ENCODE measurements at regions not wholly inside any gene's neighbourhood (a gene's known extent, or its start where the extent isn't known, plus 50 kb on each side); places are given as distances from the start of the nearest gene placed in this dataset.
"Not testable (repeated sequence)": the region's sequence is repeated elsewhere in the genome, so short reads cannot be mapped to it uniquely, and the experiment has no call there.

- H3K27me3 ChIP-seq (ENCODE audit: insufficient read depth, low read length); H3K4me3 Mint-ChIP-seq (ENCODE audit: unreplicated experiment); H3K9me3 ChIP-seq (ENCODE audit: insufficient read depth, low read depth, low read length); H3K27ac ChIP-seq (ENCODE audit: low read depth, low read length); H3K4me1 Mint-ChIP-seq (ENCODE audit: low read depth, unreplicated experiment); H3K4me1 ChIP-seq (ENCODE audit: insufficient read depth, low read length); DNase-seq (ENCODE audit: low read depth); FAIRE-seq; H3K4me2 ChIP-seq (ENCODE audit: low read length); H2AFZ ChIP-seq (ENCODE audit: low read depth, low read length); H3K36me3 Mint-ChIP-seq (ENCODE audit: low read depth, unreplicated experiment); H3K9ac ChIP-seq (ENCODE audit: low read length); H4K20me1 ChIP-seq (ENCODE audit: insufficient read depth, low read length); H3K4me3 ChIP-seq (ENCODE audit: insufficient read depth, low read depth, low read length); H3K9me3 Mint-ChIP-seq (ENCODE audit: unreplicated experiment); H3K36me3 ChIP-seq (ENCODE audit: insufficient read depth, low read length); H3K27ac Mint-ChIP-seq (ENCODE audit: unreplicated experiment); H3K79me2 ChIP-seq (ENCODE audit: insufficient read depth, low read length); H3K27me3 Mint-ChIP-seq (ENCODE audit: low read depth, unreplicated experiment): not testable (repeated sequence)
Observed at GRCh38 chr21:28162052-28162451, 830.6 kb downstream of the LTN1 start.

- Mint-ChIP-seq H3K9me3 (ENCODE audit: unreplicated experiment) (peaks cover 2% of the 10 kb centered on the region), H3K27ac (ENCODE audit: unreplicated experiment) (no peak overlapping the region), H3K36me3 (ENCODE audit: low read depth, unreplicated experiment) (no peaks in the 10 kb centered on the region), H3K4me1 (ENCODE audit: low read depth, unreplicated experiment) (no peaks in the 10 kb centered on the region), H3K27me3 (ENCODE audit: low read depth, unreplicated experiment) (no peaks in the 10 kb centered on the region), H3K4me3 (ENCODE audit: unreplicated experiment) (no peak overlapping the region)
- DNase-seq (ENCODE audit: low read depth), result no peak
- Histone ChIP-seq H3K4me2 (ENCODE audit: low read length) (no peak overlapping the region), H3K9me3 (ENCODE audit: insufficient read depth, low read depth, low read length) (no peaks in the 10 kb centered on the region), H3K4me3 (ENCODE audit: insufficient read depth, low read depth, low read length) (no peak overlapping the region), H3K27ac (ENCODE audit: low read depth, low read length) (no peak overlapping the region), H4K20me1 (ENCODE audit: insufficient read depth, low read length) (no peaks in the 10 kb centered on the region), H3K79me2 (ENCODE audit: insufficient read depth, low read length) (no peaks in the 10 kb centered on the region), H3K4me1 (ENCODE audit: insufficient read depth, low read length) (no peaks in the 10 kb centered on the region), H3K36me3 (ENCODE audit: insufficient read depth, low read length) (no peaks in the 10 kb centered on the region), H3K27me3 (ENCODE audit: insufficient read depth, low read length) (no peaks in the 10 kb centered on the region), H3K9ac (ENCODE audit: low read length) (no peak overlapping the region), H2AFZ (ENCODE audit: low read depth, low read length) (no peak overlapping the region)
- TF ChIP-seq EZH2 (IDR thresholded peaks at IDR 0.05; ENCODE audit: insufficient read depth, low read length), result no peak
- TF ChIP-seq CTCF (IDR thresholded peaks at IDR 0.05; ENCODE audit: insufficient read depth, low read depth, low read length), result no peak
- no peak for FAIRE-seq
Observed at GRCh38 chr21:28160378-28160777, 832.3 kb downstream of the LTN1 start.

- no peak overlapping the region for H3K4me3 ChIP-seq (ENCODE audit: insufficient read depth, low read depth, low read length)
- TF ChIP-seq CTCF (IDR thresholded peaks at IDR 0.05; ENCODE audit: insufficient read depth, low read depth, low read length) (no peak), EZH2 (IDR thresholded peaks at IDR 0.05; ENCODE audit: insufficient read depth, low read length) (no peak)
- H3K79me2 ChIP-seq (ENCODE audit: insufficient read depth, low read length), result no peaks in the 10 kb centered on the region
- H3K4me3 Mint-ChIP-seq (ENCODE audit: unreplicated experiment), result no peak overlapping the region
- no peaks in the 10 kb centered on the region for H3K4me1 ChIP-seq (ENCODE audit: insufficient read depth, low read length)
- H2AFZ ChIP-seq (ENCODE audit: low read depth, low read length), result no peak overlapping the region
- H3K27me3 Mint-ChIP-seq (ENCODE audit: low read depth, unreplicated experiment), result no peaks in the 10 kb centered on the region
- no peaks in the 10 kb centered on the region for H3K27me3 ChIP-seq (ENCODE audit: insufficient read depth, low read length)
- peak; percentile 9 for FAIRE-seq
- no peaks in the 10 kb centered on the region for H3K9me3 ChIP-seq (ENCODE audit: insufficient read depth, low read depth, low read length)
- H4K20me1 ChIP-seq (ENCODE audit: insufficient read depth, low read length), result no peaks in the 10 kb centered on the region
- no peak overlapping the region for H3K27ac ChIP-seq (ENCODE audit: low read depth, low read length)
- H3K9me3 Mint-ChIP-seq (ENCODE audit: unreplicated experiment), result peaks cover 2% of the 10 kb centered on the region
- H3K4me2 ChIP-seq (ENCODE audit: low read length), result no peak overlapping the region
- no peaks in the 10 kb centered on the region for H3K36me3 Mint-ChIP-seq (ENCODE audit: low read depth, unreplicated experiment)
- no peak overlapping the region for H3K27ac Mint-ChIP-seq (ENCODE audit: unreplicated experiment)
- no peaks in the 10 kb centered on the region for H3K36me3 ChIP-seq (ENCODE audit: insufficient read depth, low read length)
- H3K9ac ChIP-seq (ENCODE audit: low read length), result no peak overlapping the region
- no peaks in the 10 kb centered on the region for H3K4me1 Mint-ChIP-seq (ENCODE audit: low read depth, unreplicated experiment)
- DNase-seq (ENCODE audit: low read depth), result no peak
Observed at GRCh38 chr21:28159396-28159795, 833.3 kb downstream of the LTN1 start.
